ENCODE measurements at regions not wholly inside any gene's neighbourhood (a gene's known extent, or its start where the extent isn't known, plus 50 kb on each side); places are given as distances from the start of the nearest gene placed in this dataset.
"Not testable (repeated sequence)": the region's sequence is repeated elsewhere in the genome, so short reads cannot be mapped to it uniquely, and the experiment has no call there.

GRCh38 chr22:27075028-27075678, 417.8 kb downstream of the MIAT start:
- DNase-seq = no peak

- DNase-seq = no peak
These were observed 418.5 kb downstream of the MIAT start for GRCh38 chr22:27075891-27076290.

DNA sequence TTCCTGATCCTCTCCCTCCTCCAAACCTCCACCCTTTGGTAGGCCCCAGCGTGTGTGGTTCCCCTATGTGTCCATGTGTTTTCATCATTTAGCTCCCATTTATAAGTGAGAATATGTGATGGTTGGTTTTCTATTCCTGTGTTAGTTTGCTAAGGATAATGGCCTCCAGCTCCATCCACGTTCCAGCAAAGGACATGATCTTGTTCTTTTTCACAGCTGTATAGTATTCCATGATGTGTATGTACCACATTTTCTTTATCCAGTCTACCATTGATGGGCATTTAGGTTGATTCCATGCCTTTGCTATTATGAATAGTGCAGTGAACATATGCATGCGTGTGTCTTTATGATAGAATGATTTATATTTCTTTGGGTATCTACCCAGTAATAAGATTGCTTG, 420.7 kb downstream of the MIAT start:
- DNase-seq = not testable (repeated sequence)

- DNase-seq = no peak
These were observed 422.7 kb downstream of the MIAT start for GRCh38 chr22:27080036-27080578.

DNA sequence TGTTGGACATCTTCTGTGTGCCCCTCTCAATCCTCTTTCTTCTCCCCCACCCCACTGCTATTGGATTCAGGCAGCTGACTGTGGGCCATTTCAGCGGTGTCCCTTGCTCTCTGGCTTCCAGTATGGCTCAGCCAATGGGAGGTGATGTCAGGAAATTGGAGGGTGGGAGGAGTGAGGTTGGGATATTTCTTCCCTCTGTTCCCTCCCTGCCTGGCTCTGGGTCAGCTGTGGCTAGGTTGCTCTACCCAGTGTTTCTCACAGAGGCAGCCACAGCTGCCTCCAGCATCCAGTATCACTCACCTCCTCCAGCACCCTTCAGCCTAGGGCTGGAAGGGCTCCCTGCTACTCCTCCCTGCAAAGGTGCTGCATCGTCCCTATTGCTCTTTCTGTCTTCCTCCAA, 423.5 kb downstream of the MIAT start:
- no peak for DNase-seq

GRCh38 chr22:27083610-27084009, 426.2 kb downstream of the MIAT start:
- no peak for DNase-seq

- no peak for DNase-seq
These were observed 426.7 kb downstream of the MIAT start for GRCh38 chr22:27084130-27084529.

DNA sequence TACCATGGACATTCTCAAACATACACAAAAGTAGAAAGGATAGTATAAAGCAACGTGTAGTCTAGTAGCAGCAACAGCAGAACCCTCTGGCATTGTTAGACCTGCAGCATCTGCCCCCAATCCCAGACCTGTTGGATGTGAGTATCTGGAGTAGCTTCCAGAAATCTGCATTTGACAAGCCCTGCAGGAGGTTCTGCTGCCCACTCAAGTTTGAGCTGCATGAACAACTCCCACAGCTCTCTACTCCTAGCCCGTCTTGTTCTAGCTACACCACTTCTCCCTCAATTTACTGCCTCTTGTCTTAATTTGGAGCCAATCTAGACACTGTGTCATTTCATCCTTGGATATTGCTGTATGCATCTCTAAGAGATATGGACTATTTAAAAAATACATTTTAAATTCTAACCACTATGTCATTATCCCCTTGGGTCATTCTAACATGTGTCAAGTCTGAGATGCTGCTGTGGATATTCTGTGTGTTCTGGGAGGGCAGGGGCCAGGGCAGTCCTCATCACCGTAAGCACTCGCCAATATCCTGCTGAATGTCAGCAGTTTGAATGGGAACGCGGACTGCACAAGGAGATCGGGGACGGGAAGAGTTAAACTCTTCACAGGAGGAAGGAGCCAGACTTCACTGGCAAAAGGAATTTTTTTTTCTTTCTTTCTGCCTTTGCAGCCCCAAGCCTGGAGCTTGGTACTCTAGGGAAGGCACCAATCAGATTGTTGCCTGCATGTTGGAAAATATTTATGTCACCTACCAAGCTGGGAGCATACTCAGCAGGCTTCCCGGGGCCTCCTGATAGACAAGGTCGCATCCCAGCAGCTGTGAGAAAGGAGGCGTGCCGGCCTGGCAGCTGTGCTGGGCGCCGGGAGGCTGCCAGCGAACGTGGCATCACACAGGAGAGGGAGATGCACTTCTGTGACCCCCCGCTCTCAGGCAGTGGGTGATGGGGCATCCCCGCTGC, 429.0 kb downstream of the MIAT start:
- no peak for DNase-seq

DNA sequence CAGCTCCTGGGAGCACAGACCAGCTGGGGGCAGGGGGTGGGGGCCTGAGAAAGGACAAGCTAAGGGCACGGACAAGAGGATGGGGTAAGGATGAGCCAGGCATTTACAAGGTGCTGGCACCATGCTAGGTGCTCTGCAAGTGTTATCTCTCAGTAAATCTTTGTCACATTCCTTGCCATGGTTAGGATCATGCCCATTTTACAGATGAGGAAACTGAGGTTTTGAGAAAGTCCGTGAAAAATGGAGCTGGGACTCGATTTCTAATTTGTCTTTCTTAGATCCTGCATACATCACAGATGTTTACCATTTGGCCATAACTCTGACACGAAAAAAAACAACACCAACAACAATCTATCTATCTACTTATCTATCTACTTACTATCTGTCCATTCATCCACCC, 429.7 kb downstream of the MIAT start:
- DNase-seq = no peak

GRCh38 chr22:27088026-27088425, 430.6 kb downstream of the MIAT start:
- DNase-seq = no peak

DNA sequence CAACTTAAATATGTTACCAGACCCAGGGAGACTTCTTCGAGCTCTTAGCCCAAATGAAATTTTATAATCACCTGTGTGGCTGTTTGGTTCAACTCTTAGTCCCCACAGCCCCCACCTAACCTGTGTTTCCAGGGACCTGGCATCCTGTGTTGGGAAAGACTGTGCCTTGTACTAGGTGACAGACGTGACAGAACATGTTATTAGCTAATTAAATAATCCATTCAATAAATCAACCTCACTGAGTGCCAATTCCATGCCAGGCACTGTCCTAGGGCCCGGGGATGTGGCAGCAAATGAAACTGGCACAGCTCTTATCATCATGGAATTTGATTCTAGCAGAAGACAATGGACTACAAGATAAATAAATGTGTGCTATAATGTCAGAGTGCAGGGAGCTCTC, 431.9 kb downstream of the MIAT start:
- DNase-seq = no peak

- DNase-seq = no peak
These were observed 433.2 kb downstream of the MIAT start for GRCh38 chr22:27090611-27091011.

DNA sequence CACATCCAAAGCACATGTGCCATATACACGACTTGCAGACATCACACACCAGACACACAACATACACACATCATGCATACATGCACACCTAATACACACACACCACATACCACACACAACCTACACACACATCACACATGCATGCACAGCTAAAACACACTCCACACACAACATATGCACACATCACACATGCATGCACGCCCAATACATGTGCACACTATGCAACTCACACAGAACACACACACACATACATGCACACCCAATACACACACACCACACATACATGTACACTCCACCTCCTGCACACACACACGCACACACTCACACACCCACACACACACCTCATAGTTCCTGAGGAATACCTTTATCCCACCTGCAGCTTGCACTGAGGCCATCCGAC, 436.0 kb downstream of the MIAT start:
- DNase-seq = no peak

- DNase-seq = no peak
These were observed 437.4 kb downstream of the MIAT start for GRCh38 chr22:27094633-27095308.

DNA sequence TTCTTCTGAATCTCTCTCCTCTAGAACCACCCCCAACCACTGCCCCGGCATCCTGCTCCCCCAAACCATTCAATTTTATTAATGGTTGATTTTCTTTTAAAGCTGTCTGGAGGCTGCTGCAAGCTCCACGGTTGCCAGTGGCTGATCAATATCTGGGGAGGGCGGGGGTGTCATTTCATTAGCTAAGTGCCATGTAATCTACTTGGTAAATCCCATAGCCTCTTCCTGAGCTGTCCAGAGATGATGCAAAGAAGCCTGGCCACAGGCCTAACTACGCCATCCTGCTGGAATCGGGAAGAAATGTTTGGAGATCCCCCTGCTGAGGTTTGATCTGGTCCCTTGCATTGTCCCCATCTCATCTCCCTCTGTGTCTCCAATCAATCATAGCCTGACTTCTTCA, 440.1 kb downstream of the MIAT start:
- no peak for DNase-seq

DNA sequence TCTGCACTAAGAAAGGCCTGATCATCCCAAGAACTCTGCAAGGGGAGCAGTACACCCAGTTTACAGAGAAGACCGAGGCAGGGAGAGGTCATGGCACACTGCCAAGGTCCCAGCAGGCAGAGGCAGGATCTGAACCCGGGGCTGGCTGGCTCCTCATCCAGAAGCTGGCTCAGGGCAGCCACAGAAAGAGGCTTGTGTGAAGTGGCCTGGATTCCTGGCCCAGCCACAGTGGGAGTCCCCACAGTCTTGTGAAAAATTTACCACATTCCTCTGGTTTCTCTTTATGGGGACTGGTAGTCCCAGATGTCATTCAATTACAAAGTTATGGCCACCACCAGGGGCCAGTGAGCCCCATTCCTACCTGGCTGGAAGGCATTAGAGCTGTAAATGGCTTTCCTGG, 440.5 kb downstream of the MIAT start:
- no peak for DNase-seq

- no peak for DNase-seq
These were observed 442.7 kb downstream of the MIAT start for GRCh38 chr22:27099946-27100722.

DNA sequence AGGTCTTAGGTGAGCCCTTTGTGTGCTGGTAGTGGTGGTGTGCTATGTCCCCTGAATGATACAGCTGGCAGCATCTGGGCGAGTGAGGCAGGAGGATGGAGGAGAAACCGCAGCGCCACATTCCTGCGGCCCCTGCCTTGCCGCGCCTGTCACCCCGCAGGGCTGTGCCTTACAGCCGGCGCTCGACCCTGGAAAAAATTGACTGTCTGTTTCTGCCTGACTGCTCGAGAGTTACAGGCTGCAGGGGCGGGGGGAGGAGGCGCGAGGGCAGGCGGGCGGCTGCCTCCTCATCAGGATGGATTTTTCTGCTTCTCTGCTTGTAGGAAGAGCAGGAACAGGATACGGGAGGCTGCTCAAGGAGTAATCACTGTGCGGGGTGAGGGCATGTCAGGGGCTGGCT, 443.4 kb downstream of the MIAT start:
- no peak for DNase-seq

GRCh38 chr22:27101288-27101687, 443.9 kb downstream of the MIAT start:
- no peak for DNase-seq

- no peak for DNase-seq
These were observed 447.1 kb downstream of the MIAT start for GRCh38 chr22:27104449-27104848.

- DNase-seq = no peak
These were observed 448.0 kb downstream of the MIAT start for GRCh38 chr22:27105142-27106025.

DNA sequence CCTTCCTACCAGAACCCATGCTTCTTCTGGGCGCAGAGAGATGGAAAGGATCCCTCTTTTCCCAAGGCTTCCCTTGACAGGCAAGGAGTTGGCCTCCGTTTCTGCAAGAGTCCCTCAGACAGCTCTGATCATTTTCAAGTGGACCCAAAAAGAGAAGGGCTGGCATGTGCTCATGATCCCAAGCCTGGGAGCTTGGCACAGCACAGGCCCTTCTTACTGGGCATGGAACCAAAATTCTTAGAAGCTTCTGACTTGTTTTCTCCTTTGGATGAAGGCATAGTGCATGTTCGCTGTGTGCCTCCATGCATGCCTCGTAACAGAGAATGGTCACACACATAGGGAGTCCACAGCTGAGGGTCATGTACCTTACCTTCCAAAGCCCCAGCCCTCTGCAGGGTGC, 449.6 kb downstream of the MIAT start:
- DNase-seq = no peak

Data from activated CD4-positive, alpha-beta T cell treated with anti-CD3 and anti-CD28 coated beads for 4 hours (primary cell).